Ecto neural progenitor cell (in vitro differentiated cells): ENCODE measurements at regions not wholly inside any gene's neighbourhood (a gene's known extent, or its start where the extent isn't known, plus 50 kb on each side); places are given as distances from the start of the nearest gene placed in this dataset.

ENCODE experiments used
- DNase-seq: peaks from one replicate; pipeline ENCODE4 v3.0.0-alpha.2; 2018; ENCODE audit warnings: low spot score

DNA sequence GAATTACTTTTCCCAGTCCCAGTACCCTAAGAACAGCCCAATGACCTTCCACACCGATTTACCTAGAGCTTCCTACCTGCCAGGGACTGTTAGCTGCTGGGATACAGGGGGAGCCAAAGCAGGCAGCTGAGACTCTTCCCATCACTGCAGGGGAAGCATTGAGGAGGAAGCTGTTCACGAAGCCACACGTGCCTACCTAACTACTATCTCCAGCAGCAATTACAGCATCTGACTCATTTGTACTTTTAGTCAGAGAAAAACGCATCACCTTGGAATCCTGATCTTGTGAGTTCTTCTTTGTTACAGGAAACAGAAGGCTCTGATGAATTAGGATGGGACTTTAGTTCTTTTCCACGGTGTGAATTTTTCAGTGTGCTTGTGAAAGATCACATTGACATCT lies 113.7 kb upstream of the DHX40 start:
- no peak for DNase-seq

DNA sequence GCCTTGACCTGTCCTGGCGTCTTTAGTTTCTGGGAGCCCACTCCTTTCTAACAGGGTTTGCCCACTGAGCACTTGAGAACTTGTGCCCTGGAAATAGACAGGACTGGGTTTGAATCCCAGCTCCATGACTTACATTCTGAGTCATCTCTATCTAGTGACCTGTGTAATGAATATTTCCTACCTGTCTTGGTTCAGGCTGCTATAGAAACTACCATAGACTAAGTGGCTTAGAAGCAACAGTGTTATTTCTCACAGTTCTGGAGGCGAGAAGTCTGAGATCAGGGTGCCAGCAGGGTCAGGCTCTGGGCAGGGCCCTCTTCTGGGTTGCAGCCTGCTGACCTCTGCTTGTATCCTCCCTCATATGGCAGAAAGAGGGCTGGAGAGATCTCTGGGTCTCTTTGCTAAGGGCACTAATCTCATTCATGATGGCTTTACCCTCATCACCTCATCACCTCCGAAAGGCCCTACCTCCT lies 110.7 kb upstream of the DHX40 start:
- DNase-seq, result no peak

DNA sequence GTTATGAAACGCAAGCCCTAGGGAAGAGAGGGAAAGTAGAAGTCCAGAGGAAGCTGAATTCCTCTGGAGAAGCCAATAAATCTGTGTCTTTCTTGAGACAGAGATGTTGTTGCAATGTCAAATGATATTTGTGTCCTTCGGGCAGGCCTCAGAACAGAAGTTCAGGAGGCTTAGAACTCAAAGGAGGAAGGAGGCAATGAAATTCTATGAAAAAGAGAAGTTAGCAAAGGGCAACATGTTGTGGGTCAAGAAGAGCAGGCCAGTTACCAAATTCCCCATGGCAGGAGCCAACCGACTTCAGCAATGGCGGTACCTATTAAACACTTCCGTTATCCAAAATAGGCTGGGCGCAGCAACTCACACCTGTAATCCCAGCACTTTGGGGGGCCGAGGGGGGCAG lies 109.0 kb upstream of the DHX40 start:
- DNase-seq, result no peak

DNA sequence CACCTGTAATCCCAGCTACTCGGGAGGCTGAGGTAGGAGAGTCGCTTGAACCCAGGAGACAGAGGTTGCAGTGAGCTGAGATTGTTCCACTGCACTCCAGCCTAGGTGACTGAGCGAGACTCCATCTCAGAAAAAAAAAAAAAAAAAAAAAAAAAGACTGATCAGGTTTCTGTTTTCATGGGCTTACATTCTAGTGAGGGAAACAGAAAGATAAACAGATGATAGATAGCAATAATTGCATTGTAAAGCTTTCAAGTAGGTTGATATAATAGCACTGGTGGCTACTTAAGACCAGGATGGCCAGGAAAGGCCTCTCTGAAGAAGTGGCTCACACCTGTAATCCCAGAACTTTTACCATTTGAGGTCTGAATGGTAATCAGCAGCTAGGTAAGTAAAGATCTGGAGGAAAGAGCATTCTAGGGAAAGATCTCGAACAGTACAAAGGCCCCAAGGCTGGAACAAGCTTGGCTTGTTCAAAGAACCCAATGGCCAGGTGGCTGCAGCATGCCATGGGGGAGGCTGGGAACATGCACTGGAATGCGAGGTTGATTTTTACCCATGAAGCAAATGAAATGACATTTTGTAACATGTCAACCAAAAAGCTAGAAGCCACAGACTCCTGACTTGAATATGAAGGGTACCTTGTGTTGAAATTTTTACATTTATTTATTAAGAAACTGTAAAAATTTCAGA lies 108.3 kb upstream of the DHX40 start:
- no peak for DNase-seq

DNA sequence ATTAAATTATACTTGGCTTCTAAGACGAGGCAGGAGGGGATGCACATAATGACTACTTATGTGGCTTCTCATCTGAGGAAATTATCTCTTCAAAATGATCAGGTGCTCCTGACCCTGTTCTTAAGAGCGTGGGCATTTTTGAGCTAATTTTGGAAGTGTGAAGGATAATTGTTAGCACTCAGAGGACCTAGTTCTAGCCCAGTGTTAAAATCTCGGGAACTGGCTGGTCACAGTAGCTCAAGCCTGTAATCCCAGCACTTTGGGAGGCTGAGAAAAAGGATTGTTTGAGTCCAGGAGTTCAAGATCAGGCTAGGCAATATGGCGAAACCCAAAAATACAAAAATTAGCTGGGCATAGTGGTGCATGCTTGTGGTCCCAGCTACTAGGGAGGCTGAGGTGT lies 103.0 kb upstream of the DHX40 start:
- no peak for DNase-seq

DNA sequence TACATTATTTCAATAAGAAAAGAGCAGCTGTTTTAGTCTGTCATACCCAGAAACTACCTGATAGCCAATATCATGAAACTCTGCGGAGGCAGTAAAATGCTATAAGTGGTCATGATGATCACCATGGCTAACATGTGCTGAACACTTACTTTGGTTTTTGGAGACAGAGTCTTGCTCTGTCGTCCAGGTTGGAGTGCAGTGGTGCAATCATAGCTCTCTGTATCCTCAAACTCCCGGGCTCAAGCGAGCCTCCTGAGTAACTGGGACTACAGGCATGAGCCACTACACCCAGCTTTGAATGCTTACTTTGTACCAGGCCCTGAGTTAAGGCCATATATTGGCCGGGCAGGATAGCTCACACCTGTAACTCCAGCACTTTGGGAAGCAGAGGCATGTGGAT lies 101.2 kb upstream of the DHX40 start:
- no peak for DNase-seq

DNA sequence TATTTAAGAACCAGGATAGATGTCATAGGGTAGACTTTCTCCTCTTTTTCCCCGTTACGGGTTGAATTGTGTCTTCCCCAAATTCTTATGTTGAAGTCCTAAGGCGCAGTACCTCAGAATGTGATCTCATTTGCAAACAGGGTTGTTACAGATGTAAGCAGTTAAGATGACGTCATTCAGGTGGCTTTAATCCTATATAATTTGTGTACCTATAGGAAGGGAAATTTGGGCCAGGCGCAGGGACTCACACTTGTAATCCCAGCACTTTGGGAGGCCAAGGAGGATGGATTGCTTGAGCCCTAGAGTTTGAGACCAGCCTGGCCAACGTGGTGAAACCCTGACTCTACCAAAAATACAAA lies 99.5 kb upstream of the DHX40 start:
- no peak for DNase-seq

DNA sequence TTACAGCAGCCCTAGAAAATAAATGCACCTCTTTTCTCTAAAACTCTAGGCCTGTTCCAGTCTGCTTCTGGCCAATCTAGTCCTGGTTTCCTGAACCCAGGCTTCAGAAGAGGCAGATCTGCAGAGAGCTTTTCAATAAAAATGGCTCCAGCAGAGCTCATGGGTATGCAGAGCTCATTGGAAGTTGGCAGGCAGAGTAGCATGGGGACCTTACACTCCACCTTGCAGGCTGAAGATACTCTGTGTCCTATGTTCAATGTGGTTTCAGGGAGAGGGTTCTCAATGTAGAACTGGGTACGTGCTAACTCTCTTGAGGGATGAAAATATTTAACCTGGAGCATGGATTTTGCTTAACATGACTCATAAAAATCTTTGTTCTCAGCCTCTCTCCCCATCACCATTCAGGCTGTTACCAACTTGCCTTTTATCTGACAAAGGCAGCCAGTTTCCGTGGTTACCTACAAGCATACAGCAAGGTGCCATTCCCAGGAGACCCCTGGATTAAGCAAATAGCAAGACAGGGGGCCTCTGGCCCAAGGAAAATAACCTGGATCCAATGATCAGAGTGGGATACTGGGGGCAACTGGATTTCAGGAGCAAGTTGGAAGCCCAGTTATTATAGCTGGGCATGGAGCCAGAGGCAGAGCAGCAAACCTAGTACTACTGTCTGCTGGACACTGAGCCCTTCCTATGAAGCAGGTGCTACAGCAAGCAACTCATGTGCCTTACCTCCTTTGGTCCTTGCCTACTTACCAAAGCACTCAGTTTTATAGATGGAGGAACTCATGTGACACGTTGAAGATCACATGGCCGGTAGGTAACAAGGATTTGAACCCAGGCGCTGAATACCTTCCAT lies 98.2 kb upstream of the DHX40 start:
- DNase-seq, result no peak

DNA sequence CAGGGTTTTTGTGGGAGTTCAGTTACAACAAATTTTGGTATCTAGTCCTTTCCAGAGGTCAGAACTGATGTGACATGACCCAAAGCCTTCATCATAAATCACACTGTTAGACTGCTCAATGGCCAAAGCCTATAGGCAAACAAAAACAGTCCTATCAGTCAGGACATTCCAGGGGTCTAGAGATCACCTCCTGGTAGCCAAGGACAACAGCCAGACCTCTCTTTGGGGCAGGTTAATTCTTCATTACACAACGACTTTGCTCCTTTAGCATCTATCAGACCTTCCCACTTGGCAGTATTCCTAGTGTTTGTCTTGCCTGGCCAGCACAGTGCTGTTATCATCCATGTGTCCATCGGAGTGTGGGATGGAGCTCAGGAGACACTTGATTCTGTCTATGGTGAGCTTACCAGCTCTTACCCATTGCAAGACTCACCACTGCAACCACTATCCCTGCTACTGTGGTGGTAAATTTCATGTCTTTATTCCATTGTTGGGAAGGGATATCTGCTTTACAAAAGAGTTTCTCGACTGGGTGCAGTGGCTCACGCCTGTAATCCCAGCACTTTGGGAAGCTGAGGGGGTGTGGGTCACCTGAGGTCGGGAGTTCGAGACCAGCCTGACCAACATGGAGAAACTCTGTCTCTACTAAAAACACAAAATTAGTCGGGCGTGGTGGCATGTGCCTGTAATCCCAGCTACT lies 95.5 kb upstream of the DHX40 start:
- DNase-seq, result no peak

DNA sequence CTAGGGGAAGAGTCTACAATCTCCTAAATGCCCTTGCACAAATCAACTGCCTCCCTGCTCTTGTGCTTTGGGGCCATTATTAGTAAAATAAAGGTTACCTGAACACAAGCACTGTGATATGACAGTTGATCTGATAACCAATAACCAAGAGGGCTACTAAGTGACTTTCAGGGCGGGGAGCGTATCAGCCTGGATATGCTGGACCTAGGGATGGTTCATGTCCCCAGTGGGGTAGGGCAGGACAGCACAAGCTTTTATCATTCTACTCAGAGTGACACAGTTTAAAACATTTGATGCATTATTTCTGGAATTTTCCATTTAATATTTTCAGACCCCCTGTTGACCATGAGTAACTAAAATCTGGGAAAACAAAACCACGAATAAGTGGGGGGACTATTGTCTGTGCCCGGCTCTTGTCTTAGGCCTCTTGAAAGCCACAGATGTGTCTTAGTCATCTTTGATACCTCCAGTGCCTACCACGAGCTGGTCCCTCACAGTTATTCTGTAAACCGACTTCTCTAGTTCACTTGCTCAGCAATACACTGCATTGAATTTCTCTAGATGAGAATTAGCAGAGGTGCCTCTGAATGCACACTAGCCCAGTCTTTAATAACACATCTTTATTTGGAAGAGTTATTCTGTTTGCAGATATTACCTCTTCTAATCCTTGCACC lies 94.6 kb upstream of the DHX40 start:
- peak; percentile 16 for DNase-seq

DNA sequence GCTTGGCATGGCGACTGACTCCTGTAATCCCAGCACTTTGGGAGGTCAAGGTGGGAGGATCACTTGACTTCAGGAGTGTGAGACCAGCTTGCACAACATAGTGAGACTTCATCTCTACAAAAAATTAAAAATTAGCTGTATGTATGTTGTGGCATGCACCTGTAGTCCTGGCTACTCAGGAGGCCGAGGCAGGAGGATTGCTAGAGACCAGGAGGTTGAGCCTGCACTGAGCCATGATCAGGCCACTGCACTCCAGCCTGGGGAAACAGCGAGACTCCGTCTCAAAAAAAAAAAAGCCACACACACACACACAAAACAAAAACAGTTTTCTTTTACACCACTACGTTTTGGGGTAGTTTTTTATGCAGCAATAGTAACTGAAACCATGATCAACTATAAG lies 89.0 kb upstream of the DHX40 start:
- no peak for DNase-seq

DNA sequence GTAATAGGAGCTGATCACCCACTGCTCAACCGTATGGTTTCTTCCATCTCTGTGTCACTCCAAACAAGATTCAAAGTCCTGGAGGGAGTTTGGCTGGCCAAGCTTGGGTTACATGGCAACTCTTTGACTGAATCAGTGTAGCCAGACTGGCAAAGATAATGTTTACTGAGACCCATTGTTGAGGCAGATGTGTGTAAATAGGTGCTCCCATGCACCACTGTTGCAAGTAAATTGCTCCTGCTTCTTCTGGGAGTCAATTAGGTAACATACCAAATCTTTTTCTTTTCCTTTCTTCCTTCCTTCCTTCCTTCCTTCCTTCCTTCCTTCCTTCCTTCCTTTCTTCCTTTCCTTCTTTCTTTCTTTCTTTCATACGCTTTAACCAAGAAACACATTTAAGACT lies 86.3 kb upstream of the DHX40 start:
- no peak for DNase-seq

DNA sequence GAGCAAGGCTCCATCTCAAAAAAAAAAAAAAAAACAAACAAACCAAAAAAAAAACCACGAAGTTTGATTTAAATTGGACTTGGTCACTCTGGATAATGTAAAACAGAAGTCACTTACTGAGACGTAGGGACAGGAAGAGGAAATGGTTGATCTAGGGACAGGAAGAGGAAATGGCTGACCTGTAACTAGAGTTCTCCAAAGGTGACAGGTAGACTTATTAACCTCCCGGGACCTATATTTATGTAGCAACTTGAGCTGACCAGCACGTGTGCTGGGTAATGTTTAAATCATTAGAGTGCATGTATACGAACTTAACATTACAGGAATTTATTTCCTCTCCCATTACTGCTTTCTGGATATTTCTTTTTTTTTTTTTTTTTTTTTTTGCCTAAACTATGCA lies 81.5 kb upstream of the DHX40 start:
- no peak for DNase-seq

DNA sequence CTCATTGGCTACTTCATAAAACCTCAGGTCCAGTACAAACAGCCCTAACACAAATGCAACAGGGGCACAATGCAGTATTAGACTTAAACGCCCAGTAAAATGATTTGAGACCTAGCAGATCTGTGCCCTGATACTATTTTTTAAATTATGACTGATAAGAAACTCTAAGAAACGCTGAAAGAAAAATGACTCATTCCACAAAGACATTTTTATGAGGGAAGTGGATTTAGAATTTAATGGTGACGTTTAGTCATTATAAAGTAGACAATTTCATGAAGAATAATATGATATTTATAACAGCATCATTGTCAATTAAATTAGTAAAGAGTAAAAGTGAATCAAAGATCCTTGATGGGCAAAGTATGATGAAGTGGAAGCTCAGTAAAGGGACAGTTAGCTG lies 80.4 kb upstream of the DHX40 start:
- no peak for DNase-seq

DNA sequence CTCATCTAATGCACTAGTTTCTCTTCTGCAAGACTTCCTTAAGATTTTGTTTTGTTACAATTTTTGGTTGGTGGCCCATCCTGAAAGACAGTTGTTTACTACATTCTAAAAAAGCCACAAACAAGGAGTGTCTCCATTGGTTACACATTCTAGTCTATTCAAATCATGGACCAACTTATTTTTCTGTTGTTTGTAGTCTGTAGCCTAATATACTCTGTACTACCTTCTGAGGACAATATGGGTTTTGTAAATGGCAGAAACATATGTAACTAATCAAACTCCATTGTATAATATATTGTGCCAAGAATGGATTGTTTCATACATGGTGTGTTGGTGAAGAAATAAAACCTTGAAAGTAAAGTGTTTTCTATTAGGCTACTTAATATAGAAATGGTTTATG lies 79.5 kb upstream of the DHX40 start:
- no peak for DNase-seq

DNA sequence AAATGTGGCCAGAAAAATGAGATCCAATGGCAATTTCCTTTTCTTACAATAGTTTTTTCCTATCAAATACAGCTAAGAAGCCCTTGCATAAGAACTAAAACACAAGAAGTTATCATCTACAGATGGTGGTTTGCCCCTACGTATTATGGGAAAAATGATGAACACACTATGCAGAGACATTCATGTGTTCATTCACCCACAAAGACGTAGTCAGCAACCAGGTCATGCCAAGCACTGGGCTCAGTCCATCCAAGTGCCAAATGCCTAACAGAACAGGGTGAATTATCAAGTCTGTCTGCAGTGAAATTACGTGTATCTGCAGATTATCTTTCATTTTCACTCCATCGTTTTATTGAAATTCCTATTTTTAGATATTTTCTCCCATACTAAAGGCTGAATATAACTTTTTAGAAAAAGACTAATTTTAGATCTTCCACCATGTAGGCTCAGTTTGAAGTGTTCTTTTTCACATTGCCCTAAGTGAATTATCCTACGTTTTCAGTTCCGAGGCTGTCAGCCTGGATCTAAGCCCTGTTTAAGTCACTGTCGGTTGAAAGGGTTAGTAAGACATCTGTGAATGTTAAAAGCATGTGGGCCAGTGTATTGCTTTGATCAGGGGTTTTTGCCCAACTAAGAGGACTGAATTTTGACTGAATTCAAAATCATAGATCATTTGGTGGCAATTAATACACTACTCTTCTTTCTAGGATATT lies 78.1 kb upstream of the DHX40 start:
- DNase-seq, result no peak

DNA sequence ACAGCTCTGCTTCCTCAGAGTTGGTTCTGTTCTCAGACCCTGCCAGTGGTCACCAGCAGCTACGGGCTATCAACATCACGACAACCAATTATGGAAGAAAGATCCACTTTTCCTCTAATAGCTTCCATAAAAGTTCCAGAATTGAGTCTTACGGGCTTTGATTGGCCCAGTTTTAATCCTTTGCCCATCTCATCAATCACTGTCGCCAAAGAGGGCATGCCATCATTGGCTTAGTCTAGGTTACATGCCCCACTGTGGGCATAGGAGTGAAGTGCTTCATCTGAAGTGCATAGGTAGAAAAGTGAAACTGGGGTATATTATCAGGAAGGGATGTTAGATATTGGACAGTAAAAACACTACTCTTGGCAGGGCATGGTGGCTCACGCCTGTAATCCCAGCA lies 76.6 kb upstream of the DHX40 start:
- DNase-seq, result no peak

DNA sequence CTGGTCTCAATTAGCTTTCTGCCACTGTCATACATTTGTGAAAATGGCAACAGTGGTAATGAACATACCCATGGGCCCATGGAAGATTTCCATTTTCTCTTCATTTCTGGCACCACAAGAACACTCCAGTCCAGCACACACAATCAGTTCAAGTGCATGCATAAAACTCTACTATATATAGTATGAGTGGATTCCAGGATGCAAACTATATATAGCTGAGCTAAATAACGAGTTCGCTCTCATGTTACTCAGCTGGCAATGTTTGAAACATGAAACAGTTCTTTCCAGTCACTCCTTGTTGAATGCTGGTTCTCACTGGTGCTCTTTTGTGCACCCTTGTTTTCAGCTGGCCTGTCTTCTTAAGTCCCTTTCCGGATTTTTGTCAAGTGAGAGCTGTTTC lies 75.2 kb upstream of the DHX40 start:
- DNase-seq, result no peak

DNA sequence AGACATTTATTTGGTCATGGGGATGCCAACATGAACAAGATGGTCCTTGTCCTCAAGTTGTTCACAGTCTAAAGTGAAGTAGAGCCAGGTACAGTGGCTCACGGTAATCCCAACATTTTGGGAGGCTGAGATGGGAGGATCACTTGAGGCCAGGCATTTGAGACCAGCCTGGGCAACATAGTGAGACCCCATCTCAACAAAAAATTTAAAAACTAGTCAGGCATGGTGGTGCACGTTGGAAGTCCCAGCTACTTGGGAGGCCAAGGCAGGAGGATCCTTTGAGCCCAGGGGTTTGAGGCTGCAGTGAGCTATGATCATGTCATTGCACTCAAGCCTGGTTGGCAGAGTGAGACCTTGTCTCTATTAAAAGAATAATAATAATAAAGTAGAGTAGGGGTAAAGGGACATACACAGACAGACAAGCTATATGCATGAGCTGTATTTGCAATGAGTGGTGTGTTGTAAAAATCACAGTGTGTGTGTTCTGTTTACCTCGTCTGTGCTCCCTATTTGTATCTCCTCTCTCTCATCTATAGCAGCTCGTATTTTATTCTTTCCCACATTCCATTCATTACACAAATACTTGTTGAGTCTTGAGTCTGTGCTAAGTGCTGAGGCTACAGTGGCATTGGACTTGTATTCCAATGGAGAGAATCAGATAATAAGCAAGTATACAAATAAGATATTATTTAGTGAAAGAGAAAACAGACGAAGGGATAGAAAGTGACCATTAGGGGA lies 73.9 kb upstream of the DHX40 start:
- DNase-seq, result no peak

DNA sequence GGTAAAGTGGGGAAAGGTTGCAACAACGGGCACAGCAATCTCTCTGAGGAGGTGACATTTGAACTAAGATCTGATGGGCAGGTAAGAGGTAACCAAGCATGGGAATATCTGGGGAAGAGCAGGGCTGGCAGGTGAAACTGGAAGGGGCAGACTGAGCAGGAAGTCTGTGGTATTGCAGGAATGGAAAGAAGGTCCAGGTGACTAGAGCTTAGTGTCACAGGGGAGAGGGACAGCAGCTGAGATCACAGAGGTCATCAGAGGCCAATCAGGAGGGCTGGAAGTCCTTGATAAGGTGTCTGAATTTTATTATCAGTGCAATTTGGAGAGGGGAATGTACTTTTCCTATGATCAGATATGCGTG lies 73.3 kb upstream of the DHX40 start:
- DNase-seq, result no peak

DNA sequence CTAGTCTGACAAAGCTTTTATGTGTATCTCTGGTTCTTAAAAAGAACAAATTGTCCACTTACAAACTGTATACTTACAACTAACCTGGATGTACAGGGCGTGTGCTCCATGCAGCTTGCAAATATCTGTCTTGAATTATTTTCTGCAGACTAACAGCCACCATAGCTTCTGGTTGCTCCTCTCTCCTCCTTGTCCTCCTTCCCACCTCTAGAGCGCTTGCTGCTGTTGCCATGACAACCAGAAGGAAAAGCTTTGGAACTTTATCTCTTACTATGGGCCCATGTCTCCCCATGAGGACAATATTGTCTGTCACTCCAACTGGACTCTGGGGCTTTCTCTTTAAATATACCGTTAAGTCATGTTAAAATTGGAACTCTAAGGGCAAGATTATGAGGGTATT lies 71.5 kb upstream of the DHX40 start:
- no peak for DNase-seq
